GM19328 (cell line): ENCODE measurements at regions not wholly inside any gene's neighbourhood (a gene's known extent, or its start where the extent isn't known, plus 50 kb on each side); places are given as distances from the start of the nearest gene placed in this dataset.
"Not testable (repeated sequence)": the region's sequence is repeated elsewhere in the genome, so short reads cannot be mapped to it uniquely, and the experiment has no call there.

Source experiments
- ATAC-seq: cut with Tn5 transposase; IDR thresholded peaks from one replicate; pipeline ENCODE4 v1.9.1; 2021; ENCODE audit warnings: mild to moderate bottlenecking, moderate library complexity; ENCODE audit not compliant: unreplicated experiment

DNA sequence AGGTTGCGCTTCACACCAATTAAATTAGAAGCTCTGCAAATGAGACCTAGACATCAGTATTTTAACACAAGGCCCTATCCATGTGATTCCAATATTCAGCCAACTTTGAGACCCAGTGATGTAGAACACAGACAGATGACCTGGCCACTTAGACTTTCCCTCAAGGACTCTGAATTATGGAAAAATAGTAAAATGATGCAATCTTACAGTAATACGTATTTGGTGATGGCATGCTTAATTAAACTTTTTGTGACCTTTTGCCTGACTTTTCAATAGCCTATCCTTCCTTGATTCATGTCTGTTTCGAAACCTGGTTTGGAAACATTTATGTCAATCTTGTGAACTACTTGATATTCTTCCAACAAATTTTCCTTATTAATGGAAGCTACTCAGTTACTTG, 521.2 kb downstream of the KCNA4 start:
- ATAC-seq: no peak

GRCh38 chr11:29490938-29491337, 525.9 kb downstream of the KCNA4 start:
- ATAC-seq: no peak

- no peak for ATAC-seq
Measured at GRCh38 chr11:29486301-29486700, 530.5 kb downstream of the KCNA4 start.

- no peak for ATAC-seq
Measured at GRCh38 chr11:29485641-29486040, 531.2 kb downstream of the KCNA4 start.

GRCh38 chr11:29484548-29484947, 532.3 kb downstream of the KCNA4 start:
- no peak for ATAC-seq

- no peak for ATAC-seq
Measured at GRCh38 chr11:29483831-29484230, 533.0 kb downstream of the KCNA4 start.

GRCh38 chr11:29482510-29482909, 534.3 kb downstream of the KCNA4 start:
- no peak for ATAC-seq

DNA sequence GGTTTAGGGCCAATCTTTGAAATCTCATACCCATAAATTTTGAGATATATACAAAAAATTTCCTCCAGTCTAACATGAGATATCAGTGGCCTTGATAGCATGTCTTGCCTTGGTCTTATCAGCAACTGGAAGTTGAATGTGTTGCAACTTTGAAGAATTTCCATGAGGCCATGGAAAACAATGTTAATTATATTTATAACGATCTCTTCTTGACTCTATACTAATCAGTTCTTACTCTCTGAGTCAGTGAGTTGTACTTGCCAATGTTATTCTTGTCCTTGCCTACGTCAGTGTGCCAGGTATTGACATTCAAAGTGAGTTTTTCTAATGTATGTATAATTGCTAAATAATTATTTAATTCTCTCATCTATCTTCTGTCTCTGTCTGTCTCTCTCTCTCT, 535.1 kb downstream of the KCNA4 start:
- ATAC-seq: no peak

- ATAC-seq: no peak
Measured at GRCh38 chr11:29480981-29481380, 535.8 kb downstream of the KCNA4 start.

DNA sequence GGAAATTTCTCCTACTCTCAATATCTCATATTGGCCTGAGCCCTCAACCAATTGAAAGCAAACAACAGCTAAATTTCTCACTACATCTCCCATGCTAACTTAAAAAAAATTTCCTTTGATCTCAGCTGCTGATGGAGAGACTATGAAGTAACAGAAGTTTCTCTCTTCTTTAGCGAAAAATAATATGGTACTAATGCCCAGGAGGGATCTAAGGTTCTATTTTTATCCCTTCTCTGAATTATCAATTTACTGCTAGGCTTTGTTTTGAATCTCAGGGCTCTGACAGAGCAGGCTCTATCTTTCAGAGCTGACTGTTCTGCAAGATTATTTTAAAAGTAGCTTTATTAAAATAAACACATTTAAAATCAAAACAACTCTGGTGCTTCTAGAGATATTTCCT, 558.6 kb downstream of the KCNA4 start:
- no peak for ATAC-seq

- no peak for ATAC-seq
Measured at GRCh38 chr11:29452146-29452545, 564.7 kb downstream of the KCNA4 start.

GRCh38 chr11:29449281-29450074, 567.4 kb downstream of the KCNA4 start:
- no peak for ATAC-seq

DNA sequence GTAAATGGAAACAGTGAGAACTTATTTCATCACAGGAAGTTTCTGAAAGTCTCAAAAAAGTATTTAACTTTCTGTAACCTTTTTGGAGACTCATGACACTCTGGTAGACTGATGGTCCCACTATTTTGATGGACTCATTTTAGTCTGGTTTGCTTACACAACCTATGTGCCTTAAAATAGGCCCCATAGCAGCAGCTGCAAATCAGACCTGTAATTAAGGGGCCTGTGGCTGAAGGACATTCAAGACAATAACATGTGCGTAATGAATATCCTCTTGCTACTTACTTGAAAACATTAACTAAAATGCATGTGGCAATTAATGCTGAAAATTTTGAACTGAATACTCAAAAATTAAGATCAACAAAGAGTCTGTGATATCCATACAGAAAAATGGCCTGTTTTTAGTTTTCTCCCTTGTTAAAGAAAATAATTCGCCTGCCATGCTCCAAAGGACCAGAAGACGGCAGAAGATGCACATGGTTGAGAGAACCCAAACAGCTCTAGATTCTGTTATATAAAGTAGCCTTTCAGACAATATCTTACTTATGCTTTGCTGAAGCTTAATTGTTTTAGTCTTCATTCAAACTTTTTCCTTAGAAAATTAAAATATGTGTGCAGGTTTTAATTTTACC, 568.5 kb downstream of the KCNA4 start:
- ATAC-seq: no peak

GRCh38 chr11:29447821-29448220, 569.0 kb downstream of the KCNA4 start:
- no peak for ATAC-seq

- no peak for ATAC-seq
Measured at GRCh38 chr11:29446132-29446531, 570.7 kb downstream of the KCNA4 start.

DNA sequence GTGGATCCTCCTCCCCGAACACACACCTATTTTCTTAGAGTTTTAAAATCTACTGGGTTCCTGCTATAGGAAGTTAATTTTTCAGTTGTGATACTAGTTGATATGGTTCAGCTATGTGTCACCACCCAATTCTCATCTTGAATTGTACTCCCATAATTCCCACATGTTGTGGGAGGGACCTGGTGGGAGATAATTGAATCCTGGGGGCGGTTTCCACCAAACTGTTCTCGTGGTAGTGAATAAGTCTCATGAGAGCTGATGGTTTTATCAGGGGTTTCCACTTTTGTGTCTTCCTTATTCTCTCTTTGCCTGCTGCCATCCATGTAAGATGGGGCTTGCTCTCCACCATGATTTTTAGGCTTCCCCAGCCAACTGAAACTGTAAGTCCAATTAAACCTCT, 571.6 kb downstream of the KCNA4 start:
- ATAC-seq: not testable (repeated sequence)

- ATAC-seq: no peak
Measured at GRCh38 chr11:29438815-29439214, 578.0 kb downstream of the KCNA4 start.

- ATAC-seq: no peak
Measured at GRCh38 chr11:29435421-29435820, 581.4 kb downstream of the KCNA4 start.

DNA sequence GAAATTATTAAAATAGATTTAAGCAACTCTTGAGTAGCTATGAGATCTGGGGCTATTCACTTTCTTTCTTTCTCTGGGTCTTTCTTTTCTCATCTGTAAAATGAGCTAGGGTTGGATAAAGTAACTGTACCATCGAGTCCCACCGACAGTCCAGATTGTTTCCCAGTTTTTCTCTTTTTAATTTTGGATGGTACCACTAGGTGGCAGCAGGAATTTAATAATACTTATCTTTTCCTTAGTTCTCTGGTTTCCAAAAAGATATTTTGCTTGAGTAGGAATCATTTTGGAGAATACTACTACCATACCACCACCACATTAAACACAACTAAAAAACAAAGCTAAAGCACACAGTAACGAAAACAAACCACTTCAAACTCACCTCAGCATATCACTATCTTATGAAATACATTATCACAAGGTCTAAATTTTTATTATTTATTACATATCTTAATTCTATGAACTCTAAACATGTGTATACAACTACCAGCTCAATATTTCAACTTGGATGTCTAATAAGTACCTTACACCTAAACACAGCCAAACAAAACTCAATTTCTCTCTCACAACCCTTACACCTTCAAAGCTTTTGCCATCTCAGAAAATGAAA, 584.0 kb downstream of the KCNA4 start:
- ATAC-seq: no peak

GRCh38 chr11:29405305-29405704, 611.5 kb downstream of the KCNA4 start:
- no peak for ATAC-seq

GRCh38 chr11:29395555-29396072, 621.2 kb downstream of the KCNA4 start:
- ATAC-seq: no peak

DNA sequence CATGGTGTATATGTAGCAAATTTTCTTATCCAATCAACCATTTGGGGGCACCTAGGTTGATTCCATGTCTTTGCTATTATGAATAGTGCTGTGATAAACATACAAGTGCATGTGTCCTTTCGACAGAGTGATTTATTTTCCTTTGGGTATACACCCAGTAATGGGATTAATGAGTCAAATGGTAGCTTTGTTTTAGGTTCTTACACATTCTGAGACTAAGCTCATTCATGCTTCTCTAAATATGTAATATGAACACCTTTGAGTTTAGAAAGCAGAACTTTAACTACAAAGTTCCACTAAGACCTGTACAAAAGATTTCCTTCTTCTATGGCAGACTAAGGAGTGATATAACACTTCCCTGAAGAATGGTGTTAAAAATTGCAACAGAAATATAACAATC, 627.0 kb downstream of the KCNA4 start:
- ATAC-seq: no peak
